ENCODE measurements at regions not wholly inside any gene's neighbourhood (a gene's known extent, or its start where the extent isn't known, plus 50 kb on each side); places are given as distances from the start of the nearest gene placed in this dataset.

DNA sequence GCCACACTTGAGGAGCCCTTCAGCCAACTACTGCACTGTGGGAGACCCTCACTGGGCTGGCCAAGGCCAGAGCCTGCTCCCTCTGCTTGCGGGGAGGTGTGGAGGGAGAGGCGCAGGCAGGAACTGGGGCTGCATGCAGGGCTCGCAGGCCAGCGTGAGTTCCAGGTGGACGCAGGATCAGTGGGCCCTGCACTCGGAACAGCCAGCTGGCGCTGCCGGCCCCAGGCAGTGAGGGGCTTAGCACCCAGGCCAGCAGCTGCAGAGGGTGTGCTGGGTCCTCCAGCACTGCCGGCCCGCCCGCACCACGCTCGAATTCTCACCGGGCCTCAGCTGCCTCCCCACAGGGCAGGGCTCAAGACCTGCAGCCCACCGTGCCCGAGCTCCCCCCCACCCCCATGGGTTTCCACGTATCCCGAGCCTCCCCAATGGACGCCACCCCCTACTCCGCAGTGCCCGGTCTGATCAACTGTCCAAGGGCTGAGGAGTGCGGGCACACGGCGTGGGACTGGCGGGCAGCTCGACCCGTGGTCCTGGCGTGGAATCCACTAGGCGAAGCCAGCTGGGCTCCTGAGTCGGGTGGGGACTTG is 1293.8 kb upstream of the PCDH9 start:
- no peaks in the 10 kb centered on the region for H4K20me1 ChIP-seq (ENCODE audit: insufficient read depth, low read length)
- H3K9me3 ChIP-seq (ENCODE audit: insufficient read depth, low read length), result no peaks in the 10 kb centered on the region
- TF ChIP-seq EZH2phosphoT487 (IDR thresholded peaks at IDR 0.05; ENCODE audit: low read depth), result no peak
- TF ChIP-seq, protein P1, sequence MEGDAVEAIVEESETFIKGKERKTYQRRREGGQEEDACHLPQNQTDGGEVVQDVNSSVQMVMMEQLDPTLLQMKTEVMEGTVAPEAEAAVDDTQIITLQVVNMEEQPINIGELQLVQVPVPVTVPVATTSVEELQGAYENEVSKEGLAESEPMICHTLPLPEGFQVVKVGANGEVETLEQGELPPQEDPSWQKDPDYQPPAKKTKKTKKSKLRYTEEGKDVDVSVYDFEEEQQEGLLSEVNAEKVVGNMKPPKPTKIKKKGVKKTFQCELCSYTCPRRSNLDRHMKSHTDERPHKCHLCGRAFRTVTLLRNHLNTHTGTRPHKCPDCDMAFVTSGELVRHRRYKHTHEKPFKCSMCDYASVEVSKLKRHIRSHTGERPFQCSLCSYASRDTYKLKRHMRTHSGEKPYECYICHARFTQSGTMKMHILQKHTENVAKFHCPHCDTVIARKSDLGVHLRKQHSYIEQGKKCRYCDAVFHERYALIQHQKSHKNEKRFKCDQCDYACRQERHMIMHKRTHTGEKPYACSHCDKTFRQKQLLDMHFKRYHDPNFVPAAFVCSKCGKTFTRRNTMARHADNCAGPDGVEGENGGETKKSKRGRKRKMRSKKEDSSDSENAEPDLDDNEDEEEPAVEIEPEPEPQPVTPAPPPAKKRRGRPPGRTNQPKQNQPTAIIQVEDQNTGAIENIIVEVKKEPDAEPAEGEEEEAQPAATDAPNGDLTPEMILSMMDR (IDR thresholded peaks at IDR 0.05; ENCODE audit: low read depth, low read length), result no peak
- no peaks in the 10 kb centered on the region for H3K27me3 ChIP-seq (ENCODE audit: low read depth, low read length)
- no peak overlapping the region for H3K9ac ChIP-seq (ENCODE audit: low read length)
- no peak overlapping the region for H3K4me3 ChIP-seq (ENCODE audit: low read length)
- H3K79me2 ChIP-seq (ENCODE audit: low read length), result no peaks in the 10 kb centered on the region
- peaks cover 4% of the 10 kb centered on the region; the same call in 1 of the 2 replicates for H3K4me1 ChIP-seq (ENCODE audit: low read length)
- no peaks in the 10 kb centered on the region for H3K36me3 ChIP-seq (replicated peaks; ENCODE audit: low read depth, low read length)
- no peak overlapping the region for H3K4me2 ChIP-seq (ENCODE audit: low read length)
- no peak overlapping the region for H3K27ac ChIP-seq (ENCODE audit: low read length)
- no peak overlapping the region for H2AFZ ChIP-seq (ENCODE audit: low read depth, low read length)

DNA sequence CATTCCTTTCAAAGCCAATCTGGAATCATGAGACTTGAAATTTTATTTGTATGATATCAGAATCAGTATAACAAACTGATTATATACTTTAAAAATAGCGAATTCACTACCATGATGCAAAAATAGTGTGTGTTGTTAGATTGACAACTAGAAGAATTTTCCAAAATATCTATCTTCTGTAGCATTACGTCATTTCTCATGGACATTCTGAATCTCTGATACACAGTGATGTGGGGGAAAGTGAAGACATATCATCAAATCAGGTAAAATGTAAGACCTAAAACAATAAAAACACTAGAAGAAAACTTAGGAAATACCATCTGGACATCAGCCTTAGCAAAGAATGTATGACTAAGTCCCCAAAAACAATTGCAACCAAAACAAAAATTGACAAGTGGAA is 1292.0 kb upstream of the PCDH9 start:
- H4K20me1 ChIP-seq (ENCODE audit: insufficient read depth, low read length), result no peaks in the 10 kb centered on the region
- no peak overlapping the region for H2AFZ ChIP-seq (ENCODE audit: low read depth, low read length)
- no peaks in the 10 kb centered on the region for H3K36me3 ChIP-seq (replicated peaks; ENCODE audit: low read depth, low read length)
- no peak overlapping the region for H3K4me2 ChIP-seq (ENCODE audit: low read length)
- no peaks in the 10 kb centered on the region for H3K27me3 ChIP-seq (ENCODE audit: low read depth, low read length)
- no peak overlapping the region for H3K27ac ChIP-seq (ENCODE audit: low read length)
- no peak overlapping the region for H3K4me3 ChIP-seq (ENCODE audit: low read length)
- TF ChIP-seq, protein P1 (IDR thresholded peaks at IDR 0.05; ENCODE audit: low read depth, low read length), result no peak
- TF ChIP-seq EZH2phosphoT487 (IDR thresholded peaks at IDR 0.05; ENCODE audit: low read depth), result no peak
- no peak overlapping the region for H3K9ac ChIP-seq (ENCODE audit: low read length)
- no peaks in the 10 kb centered on the region for H3K79me2 ChIP-seq (ENCODE audit: low read length)
- peaks cover under 1% of the 10 kb centered on the region; the same call in 1 of the 2 replicates for H3K4me1 ChIP-seq (ENCODE audit: low read length)
- H3K9me3 ChIP-seq (ENCODE audit: insufficient read depth, low read length), result no peaks in the 10 kb centered on the region

DNA sequence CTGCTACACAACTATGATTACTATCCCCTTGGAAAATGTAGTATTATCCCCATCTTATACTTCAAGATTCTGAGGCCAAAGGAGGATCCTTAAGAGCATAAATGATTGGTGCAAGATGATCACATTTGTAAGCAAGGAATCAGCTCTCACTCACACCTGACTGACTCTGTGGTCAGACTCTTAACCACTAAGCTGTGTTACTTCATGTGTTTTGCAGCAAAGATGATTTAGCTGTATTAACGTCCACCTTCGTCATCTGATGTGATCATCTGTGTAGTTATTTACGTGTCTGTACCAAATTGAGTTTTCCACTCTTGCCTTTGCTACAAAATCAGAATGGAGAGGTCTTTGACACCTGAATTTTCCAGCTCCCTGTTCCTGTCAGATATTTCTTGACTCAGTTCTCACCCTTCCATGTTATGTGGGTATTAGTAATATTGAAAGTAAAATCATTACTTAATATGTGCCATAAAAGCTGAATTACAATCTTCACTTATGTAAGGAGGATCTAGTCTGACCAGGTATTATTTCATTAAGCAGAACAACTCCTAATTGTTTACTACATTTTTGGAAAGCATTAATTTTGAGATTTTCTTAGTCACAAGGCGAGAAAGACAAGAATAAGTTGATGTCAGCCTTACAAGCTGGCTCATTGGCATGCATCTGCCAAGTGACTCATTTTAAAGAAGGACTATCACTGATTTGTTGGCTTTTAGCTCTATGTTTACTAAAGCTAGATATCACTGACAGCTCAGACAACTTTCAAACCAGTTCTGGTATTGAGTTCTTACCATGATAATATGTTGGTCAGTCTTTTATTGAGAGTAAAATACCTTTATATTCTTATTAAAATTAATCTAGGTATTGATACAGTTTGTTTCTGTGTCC is 1279.8 kb upstream of the PCDH9 start:
- Histone ChIP-seq H3K4me2 (ENCODE audit: low read length) (peak overlapping the region; percentile 10), H3K27ac (ENCODE audit: low read length) (no peak overlapping the region), H3K9me3 (ENCODE audit: insufficient read depth, low read length) (no peaks in the 10 kb centered on the region), H3K27me3 (ENCODE audit: low read depth, low read length) (no peaks in the 10 kb centered on the region), H3K4me1 (ENCODE audit: low read length) (peaks cover 8% of the 10 kb centered on the region; the same call in 1 of the 2 replicates), H4K20me1 (ENCODE audit: insufficient read depth, low read length) (no peaks in the 10 kb centered on the region), H3K79me2 (ENCODE audit: low read length) (no peaks in the 10 kb centered on the region), H2AFZ (ENCODE audit: low read depth, low read length) (peak overlapping the region; percentile 37; the same call in 1 of the 2 replicates), H3K9ac (ENCODE audit: low read length) (no peak overlapping the region), H3K36me3 (replicated peaks; ENCODE audit: low read depth, low read length) (no peaks in the 10 kb centered on the region), H3K4me3 (ENCODE audit: low read length) (no peak overlapping the region)
- TF ChIP-seq, protein P1 (IDR thresholded peaks at IDR 0.05; ENCODE audit: low read depth, low read length), result no peak
- TF ChIP-seq EZH2phosphoT487 (IDR thresholded peaks at IDR 0.05; ENCODE audit: low read depth), result no peak

DNA sequence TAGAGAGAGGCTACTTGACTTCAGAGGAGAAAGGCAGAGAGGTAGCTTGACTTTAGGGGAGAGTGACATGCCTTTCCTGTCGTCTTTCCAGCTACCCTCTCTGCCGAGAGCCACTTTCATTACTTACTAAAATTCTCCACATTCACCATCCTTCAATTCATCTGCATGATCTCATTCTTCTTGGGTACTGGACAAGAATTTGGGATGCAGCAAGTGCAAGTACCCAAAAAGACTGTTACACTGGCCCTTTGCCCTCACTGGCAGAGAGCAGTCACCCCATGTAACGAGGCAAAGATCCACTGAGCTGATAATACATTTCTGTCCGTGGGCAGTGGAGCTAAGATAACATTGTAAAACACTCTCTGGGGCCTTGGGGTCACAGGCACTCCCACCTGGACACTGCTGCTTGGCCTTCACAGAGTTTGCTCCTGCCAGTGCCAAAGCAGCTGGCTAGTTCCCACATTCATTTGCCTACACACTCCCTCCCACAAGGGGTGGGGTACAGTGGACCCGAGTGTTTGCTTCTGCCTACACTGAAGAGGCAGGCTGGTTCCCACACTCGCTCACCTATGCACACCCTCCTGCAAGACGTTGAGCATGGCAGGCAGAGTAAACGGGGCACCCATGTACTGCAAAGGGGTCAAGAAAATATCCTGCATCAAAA is 1276.9 kb upstream of the PCDH9 start:
- Histone ChIP-seq H3K4me1 (ENCODE audit: low read length) (peaks cover 8% of the 10 kb centered on the region; the same call in 1 of the 2 replicates), H3K36me3 (replicated peaks; ENCODE audit: low read depth, low read length) (no peaks in the 10 kb centered on the region), H2AFZ (ENCODE audit: low read depth, low read length) (no peak overlapping the region), H3K27ac (ENCODE audit: low read length) (no peak overlapping the region), H4K20me1 (ENCODE audit: insufficient read depth, low read length) (no peaks in the 10 kb centered on the region), H3K79me2 (ENCODE audit: low read length) (no peaks in the 10 kb centered on the region), H3K9ac (ENCODE audit: low read length) (no peak overlapping the region), H3K4me3 (ENCODE audit: low read length) (no peak overlapping the region), H3K9me3 (ENCODE audit: insufficient read depth, low read length) (no peaks in the 10 kb centered on the region), H3K4me2 (ENCODE audit: low read length) (no peak overlapping the region), H3K27me3 (ENCODE audit: low read depth, low read length) (no peaks in the 10 kb centered on the region)
- TF ChIP-seq EZH2phosphoT487 (IDR thresholded peaks at IDR 0.05; ENCODE audit: low read depth), result no peak
- TF ChIP-seq, protein P1 (IDR thresholded peaks at IDR 0.05; ENCODE audit: low read depth, low read length), result no peak
